ENCODE measurements at regions not wholly inside any gene's neighbourhood (a gene's known extent, or its start where the extent isn't known, plus 50 kb on each side); places are given as distances from the start of the nearest gene placed in this dataset.

GRCh38 chr4:62849696-62850095 is 1559.6 kb downstream of the TECRL start:
- TF ChIP-seq, protein P1, sequence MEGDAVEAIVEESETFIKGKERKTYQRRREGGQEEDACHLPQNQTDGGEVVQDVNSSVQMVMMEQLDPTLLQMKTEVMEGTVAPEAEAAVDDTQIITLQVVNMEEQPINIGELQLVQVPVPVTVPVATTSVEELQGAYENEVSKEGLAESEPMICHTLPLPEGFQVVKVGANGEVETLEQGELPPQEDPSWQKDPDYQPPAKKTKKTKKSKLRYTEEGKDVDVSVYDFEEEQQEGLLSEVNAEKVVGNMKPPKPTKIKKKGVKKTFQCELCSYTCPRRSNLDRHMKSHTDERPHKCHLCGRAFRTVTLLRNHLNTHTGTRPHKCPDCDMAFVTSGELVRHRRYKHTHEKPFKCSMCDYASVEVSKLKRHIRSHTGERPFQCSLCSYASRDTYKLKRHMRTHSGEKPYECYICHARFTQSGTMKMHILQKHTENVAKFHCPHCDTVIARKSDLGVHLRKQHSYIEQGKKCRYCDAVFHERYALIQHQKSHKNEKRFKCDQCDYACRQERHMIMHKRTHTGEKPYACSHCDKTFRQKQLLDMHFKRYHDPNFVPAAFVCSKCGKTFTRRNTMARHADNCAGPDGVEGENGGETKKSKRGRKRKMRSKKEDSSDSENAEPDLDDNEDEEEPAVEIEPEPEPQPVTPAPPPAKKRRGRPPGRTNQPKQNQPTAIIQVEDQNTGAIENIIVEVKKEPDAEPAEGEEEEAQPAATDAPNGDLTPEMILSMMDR (IDR thresholded peaks at IDR 0.05), result no peak
- TF ChIP-seq EP300 (IDR thresholded peaks at IDR 0.05), result no peak
- TF ChIP-seq POLR2AphosphoS5 (IDR thresholded peaks at IDR 0.05), result no peak
